ENCODE measurements at regions not wholly inside any gene's neighbourhood (a gene's known extent, or its start where the extent isn't known, plus 50 kb on each side); places are given as distances from the start of the nearest gene placed in this dataset.
"Not testable (repeated sequence)": the region's sequence is repeated elsewhere in the genome, so short reads cannot be mapped to it uniquely, and the experiment has no call there.

DNA sequence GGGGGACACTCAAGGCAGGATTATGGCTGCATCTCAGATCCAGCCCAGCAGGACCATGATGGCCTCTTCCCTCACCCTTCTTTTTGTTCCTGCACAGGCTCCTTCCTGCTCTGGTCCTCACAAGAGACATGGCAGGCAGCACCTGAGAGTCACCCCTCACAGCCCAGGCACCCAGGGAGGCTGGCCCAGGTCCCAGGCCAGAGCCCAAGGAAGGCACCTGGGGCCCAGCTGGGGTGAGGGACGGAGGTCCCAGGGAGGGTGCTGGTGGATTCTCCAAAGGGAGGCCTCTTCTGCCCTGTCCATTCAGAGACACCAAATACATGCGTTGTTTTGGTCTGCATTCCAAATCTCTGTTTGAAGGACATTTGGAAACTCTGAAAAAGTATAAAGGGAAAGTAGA lies 285.4 kb upstream of the HS6ST1 start:
- no peak for DNase-seq

GRCh38 chr2:128604581-128604980 lies 285.9 kb upstream of the HS6ST1 start:
- DNase-seq: not testable (repeated sequence)

GRCh38 chr2:128605421-128605820 lies 286.8 kb upstream of the HS6ST1 start:
- DNase-seq: no peak

- DNase-seq: no peak
Measured at GRCh38 chr2:128605931-128606330, 287.3 kb upstream of the HS6ST1 start.

DNA sequence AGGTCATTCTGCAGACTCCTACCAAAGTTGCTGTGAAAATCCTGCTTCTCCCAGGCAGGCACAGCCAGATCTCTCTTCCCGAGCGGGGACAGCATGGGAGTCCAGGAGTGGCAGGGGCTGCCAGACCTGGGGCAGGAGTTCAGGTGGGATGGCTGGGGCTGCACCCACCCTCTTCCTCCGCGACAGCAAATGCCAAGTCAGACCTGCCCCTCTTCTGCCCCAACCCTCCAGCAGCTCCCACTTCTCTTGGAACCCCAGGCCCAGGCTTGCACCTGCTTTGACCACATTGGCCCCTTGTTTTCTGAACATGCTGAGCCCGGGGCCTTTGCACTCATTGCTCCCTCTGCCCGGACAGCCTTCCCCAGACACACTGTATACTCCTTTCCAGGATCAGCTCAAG lies 288.2 kb upstream of the HS6ST1 start:
- DNase-seq: no peak

DNA sequence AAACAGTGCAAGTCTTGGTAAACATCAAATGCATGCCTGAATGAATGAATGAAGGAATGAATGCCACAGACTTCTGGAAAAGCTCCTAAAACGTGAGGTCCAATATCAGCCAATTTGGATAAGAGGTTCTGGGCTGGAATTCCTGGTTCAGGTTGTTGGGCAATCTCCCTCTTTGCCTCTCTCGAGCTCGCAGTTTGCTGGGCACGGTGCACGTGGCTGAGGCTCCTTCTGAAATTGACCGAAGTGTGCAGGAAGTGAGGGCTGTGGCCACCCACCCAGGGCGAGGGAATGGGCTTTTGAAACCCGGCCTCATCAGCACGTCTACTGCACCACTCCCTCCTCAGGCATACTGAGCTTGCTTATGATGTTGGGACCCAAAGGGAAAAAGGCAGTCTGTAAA lies 288.8 kb upstream of the HS6ST1 start:
- DNase-seq: no peak

DNA sequence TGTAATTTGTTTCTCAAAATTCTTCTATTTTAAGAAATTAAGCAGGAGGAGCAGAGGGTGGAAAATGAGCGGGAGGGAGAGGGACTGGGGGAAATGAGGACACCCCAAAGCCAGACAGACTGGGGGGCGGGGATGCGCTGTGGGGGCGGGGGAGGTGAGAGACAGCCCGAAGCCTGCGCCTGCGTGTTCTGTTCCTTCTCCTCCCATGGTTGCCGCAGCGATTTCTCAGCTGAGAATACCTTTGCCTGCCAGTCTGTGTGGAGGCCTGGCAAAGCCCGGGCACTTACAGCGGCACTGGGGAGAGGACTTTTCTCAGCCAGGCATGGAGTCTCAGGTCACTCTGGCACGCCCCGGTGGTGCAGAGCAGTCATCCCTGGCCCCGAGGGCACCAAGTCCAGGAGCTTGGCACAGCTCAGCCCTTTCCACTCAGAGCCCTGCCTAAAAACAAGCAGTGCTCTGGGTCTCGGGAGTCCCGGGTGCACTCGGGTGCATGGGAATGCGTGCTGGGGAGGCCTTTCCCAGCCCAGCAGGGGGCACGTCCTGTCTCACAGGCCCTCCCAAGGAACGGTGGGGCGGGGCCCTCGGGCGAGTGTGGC lies 289.3 kb upstream of the HS6ST1 start:
- DNase-seq: no peak

GRCh38 chr2:128608921-128609880 lies 290.5 kb upstream of the HS6ST1 start:
- no peak for DNase-seq

GRCh38 chr2:128610496-128610895 lies 291.8 kb upstream of the HS6ST1 start:
- no peak for DNase-seq

DNA sequence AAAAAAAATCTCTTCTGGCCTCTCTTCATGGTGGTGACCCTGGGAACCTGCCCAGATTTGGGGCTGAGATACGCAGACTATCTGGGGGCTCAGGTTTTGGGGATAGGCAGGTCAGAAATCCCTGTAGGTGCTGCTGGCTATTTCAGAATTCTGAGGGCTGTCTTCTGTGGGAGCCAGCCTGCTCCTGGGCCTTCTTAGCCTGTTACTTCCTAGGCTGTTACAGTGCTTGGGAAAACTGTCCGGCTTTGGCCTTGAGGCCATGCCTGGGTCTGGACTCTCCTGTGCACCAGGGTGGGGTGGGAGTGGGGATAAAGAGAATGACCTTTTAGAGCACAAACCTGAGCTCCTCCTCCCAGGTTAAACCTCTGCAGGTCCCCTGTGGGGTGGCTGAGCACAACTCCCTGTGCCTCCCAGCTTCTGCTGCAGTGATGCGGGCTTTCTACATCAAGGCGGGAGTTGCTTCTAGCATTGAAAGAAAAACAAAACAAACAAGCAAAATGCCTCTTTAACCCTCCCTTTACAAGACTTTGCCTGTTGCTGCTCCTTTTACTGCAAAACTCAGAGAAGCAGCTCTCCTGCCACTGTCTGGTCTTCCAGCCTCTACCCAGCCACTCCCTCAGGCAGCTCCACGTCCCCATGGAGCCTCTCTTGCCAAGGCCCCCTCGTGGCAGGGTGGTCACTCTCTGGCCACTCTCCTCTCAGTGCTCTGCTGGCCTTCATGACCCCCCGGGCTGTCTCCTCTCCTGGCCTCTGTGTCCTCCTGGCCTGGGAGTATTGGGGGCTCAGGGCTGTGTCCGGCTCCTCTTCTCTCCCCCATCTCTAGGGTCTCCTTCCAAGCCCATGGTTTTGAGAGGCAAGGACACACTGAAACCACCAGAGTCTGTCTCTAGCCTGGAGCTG lies 293.0 kb upstream of the HS6ST1 start:
- DNase-seq: no peak

DNA sequence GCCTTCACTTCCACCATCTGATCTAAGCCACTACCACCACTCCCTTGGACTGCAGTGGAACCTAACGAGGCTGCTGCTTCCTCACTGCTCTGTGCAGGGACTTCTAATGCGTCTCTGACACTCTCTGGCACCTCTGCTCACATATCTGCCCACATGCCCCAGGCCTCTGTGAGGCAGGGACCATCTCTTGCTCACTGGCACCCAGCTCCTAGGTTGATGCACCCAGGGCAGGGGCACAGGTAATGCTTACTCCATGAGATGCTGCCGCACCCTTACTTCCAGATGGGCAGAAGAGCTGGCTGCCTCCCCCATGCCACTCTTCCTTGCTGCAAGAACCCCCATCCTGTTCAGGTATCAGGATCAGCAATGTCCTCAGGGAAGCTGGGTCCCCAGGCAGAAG lies 294.0 kb upstream of the HS6ST1 start:
- no peak for DNase-seq

GRCh38 chr2:128613351-128613750 lies 294.7 kb upstream of the HS6ST1 start:
- DNase-seq: no peak

DNA sequence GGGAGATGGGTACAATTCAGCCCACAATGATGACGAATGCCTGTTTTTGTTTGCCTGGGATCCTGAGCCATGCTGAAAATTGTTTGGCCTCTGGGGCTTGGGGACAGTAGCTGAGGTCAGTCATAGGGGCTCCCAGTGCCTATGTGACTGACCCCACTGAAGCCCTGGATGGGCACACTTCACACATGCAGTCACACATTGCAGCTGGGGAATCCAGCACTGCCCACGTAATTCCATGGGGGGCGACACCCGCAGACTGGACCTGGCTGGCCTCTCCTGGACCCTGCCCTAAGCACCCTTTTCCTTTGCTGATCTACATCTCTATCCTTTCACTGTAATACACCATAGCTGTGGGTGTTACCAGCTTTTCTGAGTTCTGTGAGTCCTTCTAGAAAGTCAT lies 295.2 kb upstream of the HS6ST1 start:
- no peak for DNase-seq

DNA sequence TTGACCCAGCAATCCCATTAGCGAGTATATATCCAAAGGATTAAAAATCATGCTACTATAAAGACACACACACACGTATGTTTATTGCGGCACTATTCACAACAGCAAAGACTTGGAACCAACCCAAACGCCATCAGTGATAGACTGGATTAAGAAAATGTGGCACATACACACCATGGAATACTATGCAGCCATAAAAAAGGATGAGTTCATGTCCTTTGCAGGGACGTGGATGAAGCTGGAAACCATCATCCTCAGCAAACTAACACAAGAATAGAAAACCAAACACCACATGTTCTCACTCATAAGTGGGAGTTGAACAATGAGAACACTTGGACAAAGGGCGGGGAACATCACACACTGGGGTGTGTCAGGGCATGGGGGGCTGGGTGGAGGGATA lies 296.2 kb upstream of the HS6ST1 start:
- not testable (repeated sequence) for DNase-seq

DNA sequence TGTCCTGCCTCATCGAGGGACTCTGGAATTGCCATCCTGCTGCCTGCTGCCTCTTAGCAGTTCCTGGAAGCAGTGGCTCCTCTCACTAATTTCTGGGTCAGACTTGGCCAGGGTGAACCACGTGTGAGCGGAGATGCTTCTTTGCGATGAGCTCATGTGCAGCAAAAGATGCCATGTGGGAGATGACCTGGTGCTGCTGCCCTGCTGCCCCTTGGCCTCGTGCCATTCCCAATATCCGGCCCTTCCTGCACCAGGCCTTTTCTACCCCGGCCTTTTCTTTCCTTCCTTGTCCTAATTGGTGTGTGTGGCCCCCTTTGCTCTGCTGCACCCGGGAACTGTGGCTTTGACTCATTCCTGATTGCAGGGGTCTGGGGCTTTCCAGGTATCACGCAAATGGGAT lies 296.9 kb upstream of the HS6ST1 start:
- no peak for DNase-seq

DNA sequence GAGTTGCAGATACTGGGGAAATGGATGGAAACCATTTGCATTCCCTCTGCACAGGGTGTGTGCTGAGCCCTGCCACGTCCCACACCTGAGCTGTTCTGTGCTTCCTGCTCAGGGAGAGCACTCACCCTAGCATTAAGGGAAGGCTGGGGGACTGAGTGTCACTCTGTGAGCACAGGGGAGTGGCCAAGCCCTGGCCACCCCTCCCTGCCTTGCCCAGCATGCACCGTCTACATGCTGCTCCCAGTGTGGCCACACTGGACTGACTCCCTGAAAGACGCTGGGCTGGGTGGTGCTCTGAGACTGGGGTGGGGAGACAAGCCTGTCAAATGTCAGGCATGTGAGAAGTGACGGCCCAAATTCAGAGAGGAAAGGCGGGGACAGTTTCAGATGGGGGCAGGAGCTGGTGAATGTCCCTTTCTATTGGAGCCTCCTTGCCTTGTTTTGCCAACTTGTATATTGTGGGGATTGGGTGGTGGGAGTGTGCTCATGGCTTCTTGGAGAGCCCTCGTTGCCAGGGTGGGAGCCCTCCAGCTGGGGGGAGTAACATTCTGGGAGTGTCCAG lies 298.4 kb upstream of the HS6ST1 start:
- no peak for DNase-seq

- DNase-seq: no peak
Measured at GRCh38 chr2:128617661-128618060, 299.0 kb upstream of the HS6ST1 start.

- no peak for DNase-seq
Measured at GRCh38 chr2:128618642-128619041, 300.0 kb upstream of the HS6ST1 start.

DNA sequence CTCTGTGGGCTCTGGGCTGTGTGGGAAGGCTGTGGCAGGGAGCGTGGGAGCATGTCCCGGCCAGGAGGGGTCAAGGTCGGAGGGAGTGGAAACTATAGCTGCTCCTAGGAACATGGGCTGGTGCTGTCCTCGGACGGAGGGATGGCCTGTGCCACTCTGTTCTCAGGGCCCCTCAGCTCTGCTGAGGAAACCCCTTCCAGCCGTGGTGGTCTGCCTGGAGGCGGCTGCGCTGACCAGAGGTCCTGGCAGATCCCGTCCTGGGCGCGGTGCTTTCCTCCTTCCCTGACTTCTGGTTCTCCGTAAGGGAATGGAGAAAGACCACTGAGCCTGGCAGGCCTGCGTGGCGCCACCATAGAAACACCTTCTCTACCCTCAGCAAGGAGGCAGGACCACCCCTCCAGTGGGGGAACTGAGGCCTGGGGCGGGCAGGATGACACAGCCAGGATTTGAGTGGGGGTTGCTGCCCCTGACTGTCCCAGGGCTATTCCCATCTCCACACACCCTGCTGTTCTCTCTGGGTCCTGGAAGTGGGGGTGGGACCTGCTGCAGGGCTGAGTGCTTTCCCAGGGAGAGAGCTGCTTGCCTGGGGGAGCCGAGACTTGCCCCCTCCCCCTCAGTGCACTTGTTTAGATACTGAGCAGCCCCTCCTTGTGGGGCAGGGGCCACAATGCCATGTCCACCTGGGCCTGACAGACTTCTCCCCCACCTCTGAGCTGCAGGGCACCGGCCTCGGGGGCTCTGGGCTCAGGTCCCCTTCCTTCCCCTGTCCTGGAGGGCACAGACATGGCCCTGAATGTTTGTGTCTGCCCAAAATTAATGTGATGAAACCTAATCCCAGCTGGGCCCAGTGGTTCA lies 301.0 kb upstream of the HS6ST1 start:
- DNase-seq: no peak

DNA sequence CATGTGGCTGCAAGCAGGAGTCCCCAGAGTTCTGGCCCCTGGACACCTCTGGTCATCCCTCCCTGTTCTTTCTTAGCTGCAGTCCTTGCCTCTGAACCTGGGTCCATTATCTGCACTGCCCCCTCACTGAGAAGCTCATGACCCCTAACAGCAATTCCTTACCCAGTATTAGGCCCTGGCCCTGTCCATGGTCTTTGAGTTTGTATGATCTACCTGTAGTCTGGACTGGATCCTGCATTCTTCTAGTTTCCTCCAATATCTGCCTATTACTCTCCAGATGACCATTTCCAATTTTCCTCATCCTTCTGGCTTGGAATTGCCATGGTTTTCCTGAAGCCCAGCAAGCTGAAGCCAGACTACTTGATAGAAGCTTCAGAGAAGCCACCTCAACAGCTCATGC lies 302.4 kb upstream of the HS6ST1 start:
- DNase-seq: no peak

GRCh38 chr2:128622371-128622770 lies 303.7 kb upstream of the HS6ST1 start:
- no peak for DNase-seq

Measured in EL (cell line).